ENCODE measurements at regions not wholly inside any gene's neighbourhood (a gene's known extent, or its start where the extent isn't known, plus 50 kb on each side); places are given as distances from the start of the nearest gene placed in this dataset.

GRCh38 chr4:29829067-29829466 is 891.1 kb upstream of the PCDH7 start:
- ATAC-seq (no peak), DNase-seq (ENCODE audit: low read depth, low spot score) (no peak)
- POLR2A ChIA-PET = no interaction called here
- Histone ChIP-seq H3K4me2 (ENCODE audit: low read length) (no peak overlapping the region), H3K9me2 (ENCODE audit: insufficient read depth) (no peaks in the 10 kb centered on the region), H3K4me1 (ENCODE audit: control insufficient read depth in 1 of 2, insufficient read depth in 2 of 2, low read length in 2 of 2) (no peaks in the 10 kb centered on the region), H3K27me3 (ENCODE audit: insufficient read depth, low read length) (no peaks in the 10 kb centered on the region), H3K79me2 (ENCODE audit: insufficient read depth, low read length) (no peaks in the 10 kb centered on the region), H3K36me3 (ENCODE audit: control insufficient read depth in 1 of 2, insufficient read depth in 2 of 2, low read length in 2 of 2) (no peaks in the 10 kb centered on the region), H3K4me3 (replicated peaks in 1 of 2; ENCODE audit: low read depth in 1 of 2, low read length in 2 of 2) (no peak overlapping the region), H3K27ac (ENCODE audit: low read depth, low read length) (no peak overlapping the region), H2AFZ (ENCODE audit: low read depth, low read length, poor library complexity, severe bottlenecking) (no peak overlapping the region), H3K9ac (ENCODE audit: low read length) (no peak overlapping the region), H3K9me3 (ENCODE audit: control insufficient read depth in 1 of 2, insufficient read depth in 1 of 2, low read depth in 1 of 2, low read length in 2 of 2) (no peaks in the 10 kb centered on the region), H4K20me1 (ENCODE audit: insufficient read depth) (no peaks in the 10 kb centered on the region)
- RAD21 ChIA-PET (ENCODE audit: low non-redundant PET in 1 of 2, low total read pairs in 2 of 2, uncharacterized antibody in 2 of 2, unreplicated experiment in 2 of 2) = no interaction called here
- BruUV-seq (replicated peaks) = no TSS peak
- intact Hi-C loops (cut with micrococcal nuclease) = no loop called here
- TF ChIP-seq JUND (IDR thresholded peaks at IDR 0.05) = no peak
- no peak for TF ChIP-seq SIN3A (IDR thresholded peaks at IDR 0.05; ENCODE audit: low read depth)
- TF ChIP-seq REST (IDR thresholded peaks at IDR 0.05; ENCODE audit: low read depth) = no peak
- TF ChIP-seq ZFX (IDR thresholded peaks at IDR 0.05) = no peak
- no peak for TF ChIP-seq POLR2AphosphoS5 (IDR thresholded peaks at IDR 0.05; ENCODE audit: low read depth, low read length)
- TF ChIP-seq EGR1 (IDR thresholded peaks at IDR 0.05; ENCODE audit: low read depth) = no peak
- TF ChIP-seq, protein P1, sequence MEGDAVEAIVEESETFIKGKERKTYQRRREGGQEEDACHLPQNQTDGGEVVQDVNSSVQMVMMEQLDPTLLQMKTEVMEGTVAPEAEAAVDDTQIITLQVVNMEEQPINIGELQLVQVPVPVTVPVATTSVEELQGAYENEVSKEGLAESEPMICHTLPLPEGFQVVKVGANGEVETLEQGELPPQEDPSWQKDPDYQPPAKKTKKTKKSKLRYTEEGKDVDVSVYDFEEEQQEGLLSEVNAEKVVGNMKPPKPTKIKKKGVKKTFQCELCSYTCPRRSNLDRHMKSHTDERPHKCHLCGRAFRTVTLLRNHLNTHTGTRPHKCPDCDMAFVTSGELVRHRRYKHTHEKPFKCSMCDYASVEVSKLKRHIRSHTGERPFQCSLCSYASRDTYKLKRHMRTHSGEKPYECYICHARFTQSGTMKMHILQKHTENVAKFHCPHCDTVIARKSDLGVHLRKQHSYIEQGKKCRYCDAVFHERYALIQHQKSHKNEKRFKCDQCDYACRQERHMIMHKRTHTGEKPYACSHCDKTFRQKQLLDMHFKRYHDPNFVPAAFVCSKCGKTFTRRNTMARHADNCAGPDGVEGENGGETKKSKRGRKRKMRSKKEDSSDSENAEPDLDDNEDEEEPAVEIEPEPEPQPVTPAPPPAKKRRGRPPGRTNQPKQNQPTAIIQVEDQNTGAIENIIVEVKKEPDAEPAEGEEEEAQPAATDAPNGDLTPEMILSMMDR (IDR thresholded peaks at IDR 0.05 in 2 of 3, conservative IDR thresholded peaks at IDR 0.05 in 1 of 3; ENCODE audit: borderline replicate concordance in 1 of 3, insufficient read depth in 1 of 3, low read depth in 2 of 3, low read length in 2 of 3) = no peak
- TF ChIP-seq FOSL1 (IDR thresholded peaks at IDR 0.05; ENCODE audit: low read depth) = no peak
- no peak for TF ChIP-seq ELF1 (IDR thresholded peaks at IDR 0.05; ENCODE audit: borderline replicate concordance, low read depth)
- TF ChIP-seq POLR2A (IDR thresholded peaks at IDR 0.05; ENCODE audit: borderline replicate concordance, extremely low read depth, insufficient read depth, insufficient read length) = no peak
- TF ChIP-seq EZH2phosphoT487 (IDR thresholded peaks at IDR 0.05; ENCODE audit: borderline replicate concordance) = no peak
- TF ChIP-seq YY1 (IDR thresholded peaks at IDR 0.05; ENCODE audit: extremely low read depth, insufficient replicate concordance, low read depth, low read length) = no peak
- no peak for TF ChIP-seq SP1 (IDR thresholded peaks at IDR 0.05; ENCODE audit: low read depth)
- TF ChIP-seq EZH2 (IDR thresholded peaks at IDR 0.05) = no peak
- no peak for TF ChIP-seq TCF7L2 (IDR thresholded peaks at IDR 0.05; ENCODE audit: borderline replicate concordance, extremely low read depth, insufficient read depth, insufficient read length)
- no peak for TF ChIP-seq SRF (IDR thresholded peaks at IDR 0.05; ENCODE audit: low read depth)
- TF ChIP-seq RAD21 (IDR thresholded peaks at IDR 0.05; ENCODE audit: low read depth) = no peak
- TF ChIP-seq, protein P2, sequence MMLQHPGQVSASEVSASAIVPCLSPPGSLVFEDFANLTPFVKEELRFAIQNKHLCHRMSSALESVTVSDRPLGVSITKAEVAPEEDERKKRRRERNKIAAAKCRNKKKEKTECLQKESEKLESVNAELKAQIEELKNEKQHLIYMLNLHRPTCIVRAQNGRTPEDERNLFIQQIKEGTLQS (IDR thresholded peaks at IDR 0.05) = no peak
- CTCF ChIA-PET = no interaction called here

All from HCT116 (cell line).